Fibroblast of mammary gland (primary cell): ENCODE measurements at regions not wholly inside any gene's neighbourhood (a gene's known extent, or its start where the extent isn't known, plus 50 kb on each side); places are given as distances from the start of the nearest gene placed in this dataset.
A peak's percentile ranks its signal among the peaks of the same experiment; 100 is the strongest.
"Not testable (repeated sequence)": the region's sequence is repeated elsewhere in the genome, so short reads cannot be mapped to it uniquely, and the experiment has no call there.

Experiments
- DNase-seq: peaks from one replicate; pipeline ENCODE4 v3.0.0-alpha.2; 2010; ENCODE audit warnings: low read depth
- H3K4me3 ChIP-seq: 2 replicates; pipeline ENCODE4 v1.5.1; 2011; ENCODE audit warnings: low read depth, mild to moderate bottlenecking, low read length, moderate library complexity; ENCODE audit not compliant: control insufficient read depth
- TF ChIP-seq, protein P1 (sequence below): conservative IDR thresholded peaks from 2 replicates; pipeline ENCODE4 v1.5.1; 2011; ENCODE audit warnings: low read depth, low read length, inconsistent platforms; ENCODE audit not compliant: control insufficient read depth, insufficient read depth

GRCh38 chrX:123087326-123087725 lies 96.8 kb upstream of the GRIA3 start:
- H3K4me3 ChIP-seq: no peak overlapping the region
- TF ChIP-seq, protein P1, sequence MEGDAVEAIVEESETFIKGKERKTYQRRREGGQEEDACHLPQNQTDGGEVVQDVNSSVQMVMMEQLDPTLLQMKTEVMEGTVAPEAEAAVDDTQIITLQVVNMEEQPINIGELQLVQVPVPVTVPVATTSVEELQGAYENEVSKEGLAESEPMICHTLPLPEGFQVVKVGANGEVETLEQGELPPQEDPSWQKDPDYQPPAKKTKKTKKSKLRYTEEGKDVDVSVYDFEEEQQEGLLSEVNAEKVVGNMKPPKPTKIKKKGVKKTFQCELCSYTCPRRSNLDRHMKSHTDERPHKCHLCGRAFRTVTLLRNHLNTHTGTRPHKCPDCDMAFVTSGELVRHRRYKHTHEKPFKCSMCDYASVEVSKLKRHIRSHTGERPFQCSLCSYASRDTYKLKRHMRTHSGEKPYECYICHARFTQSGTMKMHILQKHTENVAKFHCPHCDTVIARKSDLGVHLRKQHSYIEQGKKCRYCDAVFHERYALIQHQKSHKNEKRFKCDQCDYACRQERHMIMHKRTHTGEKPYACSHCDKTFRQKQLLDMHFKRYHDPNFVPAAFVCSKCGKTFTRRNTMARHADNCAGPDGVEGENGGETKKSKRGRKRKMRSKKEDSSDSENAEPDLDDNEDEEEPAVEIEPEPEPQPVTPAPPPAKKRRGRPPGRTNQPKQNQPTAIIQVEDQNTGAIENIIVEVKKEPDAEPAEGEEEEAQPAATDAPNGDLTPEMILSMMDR: no peak
- peak; percentile 80 for DNase-seq

DNA sequence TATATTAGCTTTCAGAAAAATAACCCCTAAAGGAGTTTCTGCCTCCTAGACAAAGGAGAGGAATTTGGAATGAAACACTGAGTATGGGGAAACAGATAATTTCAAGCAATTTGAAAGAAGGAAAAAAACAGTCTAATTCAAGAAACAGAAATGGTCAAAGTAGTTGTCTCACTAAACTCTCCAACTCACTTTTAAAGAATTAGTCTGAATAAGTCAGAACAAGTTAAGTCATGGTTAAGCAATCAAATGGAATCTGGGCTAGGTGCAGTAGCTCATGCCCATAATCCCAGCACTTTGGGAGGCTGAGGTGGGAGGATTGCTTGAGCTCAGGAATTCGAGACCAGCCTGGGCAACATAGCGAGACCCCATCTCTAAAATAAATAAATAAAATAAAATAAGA lies 95.7 kb upstream of the GRIA3 start:
- TF ChIP-seq, protein P1: no peak
- peak; percentile 44 for DNase-seq
- no peak overlapping the region for H3K4me3 ChIP-seq

- DNase-seq: no peak
- no peak overlapping the region for H3K4me3 ChIP-seq
- TF ChIP-seq, protein P1: no peak
These were observed 95.1 kb upstream of the GRIA3 start for GRCh38 chrX:123088930-123089329.

- no peak for DNase-seq
- H3K4me3 ChIP-seq: no peak overlapping the region
- TF ChIP-seq, protein P1: no peak
These were observed 90.3 kb upstream of the GRIA3 start for GRCh38 chrX:123093792-123094191.

DNA sequence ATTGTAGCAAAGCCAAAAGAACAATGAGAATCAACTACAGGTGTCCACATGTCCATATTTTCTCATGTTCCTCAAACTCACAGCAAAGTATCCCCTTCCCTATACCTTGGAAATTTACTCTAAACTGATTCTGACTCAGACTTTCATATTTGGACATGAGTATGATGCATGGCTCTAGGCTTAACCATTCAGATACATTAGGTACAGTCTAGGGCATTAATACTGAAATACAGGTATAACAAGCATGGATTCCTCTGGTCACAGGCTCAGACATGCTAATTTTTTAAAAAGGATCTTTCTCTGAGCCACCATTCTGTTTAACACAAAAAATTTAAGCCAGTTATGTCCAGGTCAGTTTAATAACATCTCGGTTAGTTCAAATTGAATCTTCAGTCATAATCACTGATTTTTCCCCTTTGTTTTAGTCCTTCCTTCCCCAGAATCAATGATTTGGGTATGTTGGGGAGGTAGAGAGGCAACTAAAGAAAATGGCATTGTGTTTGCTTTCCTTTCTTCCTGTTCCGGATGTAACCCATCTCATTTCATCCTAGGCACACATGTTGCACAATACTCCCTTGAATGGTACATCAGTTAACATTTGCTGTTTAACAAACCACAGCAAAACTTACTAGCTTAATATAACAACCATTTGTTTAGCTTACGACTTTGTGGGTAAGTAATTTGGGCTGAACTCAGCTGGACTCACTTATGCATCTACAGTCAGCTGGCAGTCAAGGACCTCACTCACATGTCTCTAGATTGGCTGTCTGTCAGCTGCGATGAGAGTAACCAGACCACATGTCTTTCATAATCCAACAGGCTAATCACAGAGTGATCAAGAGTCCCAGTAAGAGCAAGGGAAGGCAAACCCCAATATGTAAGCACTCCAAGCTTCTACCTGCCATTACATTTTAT lies 75.3 kb upstream of the GRIA3 start:
- peak; percentile 42 for DNase-seq
- TF ChIP-seq, protein P1: no peak

GRCh38 chrX:123121241-123121640 lies 62.8 kb upstream of the GRIA3 start:
- TF ChIP-seq, protein P1: no peak
- peak; percentile 47 for DNase-seq

More for the DNA sequence above, 75.3 kb upstream of the GRIA3 start:
- no peak overlapping the region for H3K4me3 ChIP-seq

DNA sequence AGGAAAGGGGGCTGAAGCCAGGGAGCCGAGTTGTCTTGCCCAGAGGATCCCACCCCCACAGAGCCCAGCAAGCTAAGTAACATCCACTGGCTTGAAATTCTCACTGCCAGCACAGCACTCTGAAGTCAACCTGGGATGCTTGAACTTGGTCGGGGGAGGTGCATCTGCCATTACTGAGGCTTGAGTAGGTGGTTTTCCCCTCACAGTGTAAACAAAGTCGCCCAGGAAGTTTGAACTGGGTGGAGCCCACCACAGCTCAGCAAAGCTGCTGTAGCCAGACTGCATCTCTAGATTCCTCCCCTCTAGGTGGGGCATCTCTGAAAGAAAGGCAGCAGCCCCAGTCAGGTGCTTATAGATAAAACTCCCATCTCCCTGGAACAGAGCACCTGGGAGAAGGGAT lies 54.3 kb upstream of the GRIA3 start:
- H3K4me3 ChIP-seq, DNase-seq: not testable (repeated sequence)

More at GRCh38 chrX:123121241-123121640, 62.8 kb upstream of the GRIA3 start:
- no peak overlapping the region for H3K4me3 ChIP-seq
